Right atrium auricular region (tissue), 2 donors: ENCODE measurements at regions not wholly inside any gene's neighbourhood (a gene's known extent, or its start where the extent isn't known, plus 50 kb on each side); places are given as distances from the start of the nearest gene placed in this dataset.

Source experiments
- DNase-seq: peaks from one replicate; pipeline ENCODE4 v3.0.0-alpha.2; 2019; ENCODE audit warnings: low spot score
- H3K27ac ChIP-seq, 2 donors: fragments of 200-600 bp; sonication (generic); 1 replicate in 1 of 2; 2 replicates in 1 of 2; pipeline ENCODE4 v1.5.1; 2016 to 2019
- H3K27me3 ChIP-seq, 2 donors: fragments of 200-600 bp; sonication (generic); one replicate each; pipeline versions ENCODE4 v1.5.1 to v1.6.0; 2017 to 2019
- H3K36me3 ChIP-seq: fragments of 200-600 bp; sonication (generic); one replicate; pipeline ENCODE4 v1.5.1; 2016
- H3K4me1 ChIP-seq, 2 donors: fragments of 200-600 bp; sonication (generic); one replicate each; pipeline versions ENCODE4 v1.5.1 to v1.6.0; 2017 to 2019
- H3K4me3 ChIP-seq, 2 donors: fragments of 200-600 bp; sonication (generic); 1 replicate in 1 of 2; 2 replicates in 1 of 2; pipeline ENCODE4 v1.5.1; 2017 to 2019; ENCODE audit warnings: mild to moderate bottlenecking in 1 of 2, moderate library complexity in 1 of 2
- H3K9me3 ChIP-seq, 2 donors: fragments of 200-600 bp; sonication (generic); one replicate each; pipeline ENCODE4 v1.5.1; 2019
- TF ChIP-seq, protein P1 (sequence below), 2 donors: fragments of 200-600 bp; sonication (generic); IDR thresholded peaks; one replicate each; pipeline ENCODE4 v1.5.1; 2019; ENCODE audit warnings: antibody characterized with exemption in 2 of 2

DNA sequence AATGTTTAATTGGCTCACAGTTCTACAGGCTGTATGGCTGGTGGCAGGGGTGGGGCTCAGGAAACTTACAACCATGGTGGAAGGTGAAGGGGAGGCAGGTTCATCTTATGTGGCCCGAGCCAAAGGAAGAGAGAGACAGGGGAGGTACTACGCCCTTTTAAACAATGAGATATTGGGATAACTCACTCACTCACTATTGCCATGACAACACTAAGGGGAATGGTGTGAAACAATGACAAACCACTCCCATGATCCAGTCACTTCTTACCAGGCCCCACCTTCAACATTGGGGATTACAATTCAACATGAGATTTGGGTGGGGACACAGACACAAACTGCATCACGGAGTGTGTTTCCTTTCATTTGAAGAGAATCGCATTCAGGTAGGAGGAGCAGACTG, 220.9 kb downstream of the GADD45G start:
- H3K36me3 ChIP-seq: no peaks in the 10 kb centered on the region
- no peak overlapping the region for H3K27ac ChIP-seq
- H3K27me3 ChIP-seq: no peaks in the 10 kb centered on the region
- H3K4me3 ChIP-seq: no peak overlapping the region
- DNase-seq: no peak
- H3K9me3 ChIP-seq: no peaks in the 10 kb centered on the region
- no peaks in the 10 kb centered on the region for H3K4me1 ChIP-seq
- TF ChIP-seq, protein P1, sequence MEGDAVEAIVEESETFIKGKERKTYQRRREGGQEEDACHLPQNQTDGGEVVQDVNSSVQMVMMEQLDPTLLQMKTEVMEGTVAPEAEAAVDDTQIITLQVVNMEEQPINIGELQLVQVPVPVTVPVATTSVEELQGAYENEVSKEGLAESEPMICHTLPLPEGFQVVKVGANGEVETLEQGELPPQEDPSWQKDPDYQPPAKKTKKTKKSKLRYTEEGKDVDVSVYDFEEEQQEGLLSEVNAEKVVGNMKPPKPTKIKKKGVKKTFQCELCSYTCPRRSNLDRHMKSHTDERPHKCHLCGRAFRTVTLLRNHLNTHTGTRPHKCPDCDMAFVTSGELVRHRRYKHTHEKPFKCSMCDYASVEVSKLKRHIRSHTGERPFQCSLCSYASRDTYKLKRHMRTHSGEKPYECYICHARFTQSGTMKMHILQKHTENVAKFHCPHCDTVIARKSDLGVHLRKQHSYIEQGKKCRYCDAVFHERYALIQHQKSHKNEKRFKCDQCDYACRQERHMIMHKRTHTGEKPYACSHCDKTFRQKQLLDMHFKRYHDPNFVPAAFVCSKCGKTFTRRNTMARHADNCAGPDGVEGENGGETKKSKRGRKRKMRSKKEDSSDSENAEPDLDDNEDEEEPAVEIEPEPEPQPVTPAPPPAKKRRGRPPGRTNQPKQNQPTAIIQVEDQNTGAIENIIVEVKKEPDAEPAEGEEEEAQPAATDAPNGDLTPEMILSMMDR (IDR thresholded peaks at IDR 0.05): no peak

DNA sequence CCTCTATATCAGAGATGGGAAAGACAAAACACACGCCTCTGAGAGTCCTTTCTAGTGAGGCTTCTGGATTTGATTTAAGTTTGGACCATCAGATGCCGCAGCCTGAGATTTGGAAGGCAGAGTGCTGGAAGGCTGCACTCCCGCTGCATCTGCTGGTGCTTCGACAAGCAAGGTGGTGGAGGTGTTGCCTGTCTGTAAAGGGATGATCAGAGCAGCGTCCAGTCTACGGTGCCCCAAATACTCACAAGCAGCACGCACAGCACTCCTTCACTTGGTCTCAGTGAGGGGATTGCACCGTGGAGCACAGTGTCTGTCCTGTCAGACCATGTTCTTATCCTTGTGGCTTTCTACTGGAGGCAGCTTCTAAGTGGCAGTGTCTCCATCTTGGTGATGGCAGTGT, 221.4 kb downstream of the GADD45G start:
- Histone ChIP-seq H3K4me3 (no peak overlapping the region), H3K27ac (no peak overlapping the region), H3K9me3 (no peaks in the 10 kb centered on the region), H3K36me3 (no peaks in the 10 kb centered on the region), H3K27me3 (no peaks in the 10 kb centered on the region), H3K4me1 (no peaks in the 10 kb centered on the region)
- DNase-seq: no peak
- TF ChIP-seq, protein P1 (IDR thresholded peaks at IDR 0.05): no peak

DNA sequence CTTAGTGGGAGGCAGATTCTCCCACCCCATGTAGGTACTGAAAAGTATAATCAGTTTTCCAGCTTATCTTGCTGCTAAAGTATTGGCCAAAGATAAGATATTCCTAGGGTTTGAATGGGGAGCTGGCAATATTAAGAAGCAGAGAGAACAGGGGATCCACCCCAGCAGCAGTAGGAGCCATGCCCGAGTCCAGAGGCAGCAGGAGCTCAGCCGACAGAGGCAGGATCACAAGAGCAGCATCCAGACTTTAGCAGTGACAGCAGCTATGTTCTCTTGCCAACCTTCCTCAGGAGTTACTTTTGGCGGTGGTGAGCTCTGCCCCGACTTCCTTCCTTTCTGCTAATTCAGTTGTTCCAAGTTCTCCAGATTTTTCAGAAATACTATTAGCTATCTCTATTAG, 224.5 kb downstream of the GADD45G start:
- TF ChIP-seq, protein P1 (IDR thresholded peaks at IDR 0.05): no peak

DNA sequence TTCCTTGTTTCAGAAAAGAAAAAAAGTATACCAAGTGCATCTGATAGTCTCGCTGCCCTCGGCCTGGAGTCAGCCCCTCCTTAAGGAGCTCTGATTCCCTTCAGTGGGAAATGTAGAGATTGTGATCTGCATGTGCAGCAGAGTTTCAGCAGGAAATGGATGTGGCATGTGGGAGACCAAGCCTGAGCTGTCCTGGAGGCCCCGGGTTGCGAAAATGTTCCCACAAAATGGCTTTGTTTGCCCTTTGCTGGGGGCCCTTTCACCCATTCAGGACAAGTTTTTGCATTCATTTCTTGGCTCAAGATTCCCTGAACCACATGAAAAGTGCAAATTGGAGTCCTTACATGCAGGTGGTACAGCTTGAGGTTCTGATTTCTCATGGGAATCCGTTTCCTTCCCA, 230.9 kb downstream of the GADD45G start:
- Histone ChIP-seq H3K27ac (no peak overlapping the region), H3K27me3 (no peaks in the 10 kb centered on the region), H3K4me1 (no peaks in the 10 kb centered on the region), H3K36me3 (no peaks in the 10 kb centered on the region), H3K4me3 (no peak overlapping the region), H3K9me3 (no peaks in the 10 kb centered on the region)
- DNase-seq: no peak
- TF ChIP-seq, protein P1 (IDR thresholded peaks at IDR 0.05): no peak

More for the DNA sequence above, 224.5 kb downstream of the GADD45G start:
- Histone ChIP-seq H3K27ac (no peak overlapping the region), H3K4me3 (no peak overlapping the region), H3K27me3 (no peaks in the 10 kb centered on the region), H3K36me3 (no peaks in the 10 kb centered on the region), H3K9me3 (no peaks in the 10 kb centered on the region), H3K4me1 (no peaks in the 10 kb centered on the region)
- DNase-seq: no peak

DNA sequence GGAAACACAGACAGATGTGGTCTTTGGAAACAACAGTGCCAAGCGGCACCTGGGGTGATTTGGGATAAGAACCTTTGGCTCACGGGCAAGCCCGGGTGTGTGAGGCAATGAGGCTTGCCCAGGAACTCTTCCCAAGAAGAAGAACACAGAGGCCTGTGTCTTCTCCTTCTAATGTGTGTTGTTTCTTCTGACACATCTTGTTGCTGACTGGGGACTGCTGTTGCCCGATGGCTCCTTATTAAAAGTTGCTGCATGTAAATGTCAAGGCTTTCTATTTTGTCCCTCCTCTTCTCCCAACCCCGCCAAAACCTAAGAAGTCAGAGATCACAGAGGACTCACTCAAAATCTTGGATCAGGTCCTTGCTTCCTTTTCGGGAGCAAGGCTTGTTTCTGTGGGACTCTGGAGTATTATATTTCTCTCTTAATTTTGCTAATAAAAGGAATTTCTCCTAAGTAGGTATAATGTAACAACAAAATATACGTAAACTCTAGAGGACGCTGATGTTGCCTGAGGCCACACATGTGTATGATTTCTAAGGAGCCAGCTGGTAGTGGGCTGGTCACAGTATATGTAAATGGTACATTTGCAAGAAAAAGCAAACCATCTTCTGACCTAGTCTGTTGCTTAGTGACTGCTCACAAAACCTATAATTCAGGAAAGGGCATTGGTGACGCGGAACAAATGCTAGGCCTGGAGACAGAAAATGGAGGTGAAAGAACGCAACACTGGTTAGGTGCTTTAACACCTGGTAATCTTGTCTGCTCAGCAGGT, 232.5 kb downstream of the GADD45G start:
- Histone ChIP-seq H3K4me3 (no peak overlapping the region), H3K27ac (no peak overlapping the region), H3K9me3 (no peaks in the 10 kb centered on the region), H3K4me1 (no peaks in the 10 kb centered on the region), H3K27me3 (no peaks in the 10 kb centered on the region), H3K36me3 (no peaks in the 10 kb centered on the region)
- peak; percentile 51 for DNase-seq
- TF ChIP-seq, protein P1 (IDR thresholded peaks at IDR 0.05): no peak

DNA sequence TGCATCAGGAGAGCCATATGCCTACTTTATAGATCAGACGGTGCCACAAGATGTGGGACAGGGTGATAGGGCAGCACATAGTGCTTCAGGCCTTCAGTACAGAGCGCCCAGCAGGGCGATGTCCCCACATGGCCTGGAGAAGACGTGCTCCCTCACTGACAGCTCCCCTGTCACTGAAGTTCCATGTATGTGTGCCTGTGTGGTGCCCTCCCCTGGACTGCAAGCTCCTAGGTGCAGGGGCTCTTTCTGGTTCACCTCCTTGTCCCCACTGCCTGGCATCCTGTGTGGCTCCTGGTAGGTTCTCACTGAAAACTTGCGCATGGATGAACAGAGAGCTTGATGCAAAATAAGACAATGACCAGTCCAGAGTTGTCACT, 233.1 kb downstream of the GADD45G start:
- H3K4me1 ChIP-seq: no peaks in the 10 kb centered on the region
- TF ChIP-seq, protein P1 (IDR thresholded peaks at IDR 0.05): no peak
- H3K27ac ChIP-seq: no peak overlapping the region
- H3K9me3 ChIP-seq: no peaks in the 10 kb centered on the region
- no peaks in the 10 kb centered on the region for H3K27me3 ChIP-seq
- H3K36me3 ChIP-seq: no peaks in the 10 kb centered on the region
- no peak for DNase-seq
- H3K4me3 ChIP-seq: no peak overlapping the region
